Cardiac fibroblast (primary cell): ENCODE measurements at regions not wholly inside any gene's neighbourhood (a gene's known extent, or its start where the extent isn't known, plus 50 kb on each side); places are given as distances from the start of the nearest gene placed in this dataset.

Experiments
- DNase-seq, 2 donors: peaks; one replicate each; pipeline versions ENCODE4 v3.0.0 to v3.0.0-alpha.2; 2010; ENCODE audit warnings: low read depth in 2 of 2
- H3K4me3 ChIP-seq, 2 donors: replicated peaks in 1 of 2; 1 replicate in 1 of 2; 2 replicates in 1 of 2; pipeline ENCODE4 v1.5.1; 2011; ENCODE audit warnings: low read depth in 2 of 2, low read length in 2 of 2, mild to moderate bottlenecking in 2 of 2, moderate library complexity in 1 of 2
- TF ChIP-seq, protein P1 (sequence below): IDR thresholded peaks from one replicate; pipeline ENCODE4 v1.5.1; 2011; ENCODE audit warnings: low read depth, mild to moderate bottlenecking, low read length, inconsistent platforms

DNA sequence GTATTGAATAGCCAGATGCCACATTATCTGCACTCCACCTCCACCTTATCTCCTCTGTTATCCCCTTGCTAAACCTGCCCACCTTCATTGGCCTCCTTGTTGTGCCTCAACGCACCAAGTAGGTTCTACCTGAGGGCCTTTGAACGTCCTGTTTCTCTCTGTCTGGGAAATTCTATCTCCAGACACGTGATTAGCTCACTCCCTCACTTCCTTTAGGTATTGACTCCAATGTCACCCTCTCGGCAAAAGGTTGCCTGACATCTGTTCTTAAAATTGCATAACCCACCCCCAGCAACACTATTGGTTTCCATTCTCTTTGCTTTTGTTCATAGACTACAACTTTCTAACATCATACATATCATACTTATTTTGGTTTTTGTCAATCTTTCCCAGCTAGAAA is 56.5 kb upstream of the MEDAG start:
- TF ChIP-seq, protein P1, sequence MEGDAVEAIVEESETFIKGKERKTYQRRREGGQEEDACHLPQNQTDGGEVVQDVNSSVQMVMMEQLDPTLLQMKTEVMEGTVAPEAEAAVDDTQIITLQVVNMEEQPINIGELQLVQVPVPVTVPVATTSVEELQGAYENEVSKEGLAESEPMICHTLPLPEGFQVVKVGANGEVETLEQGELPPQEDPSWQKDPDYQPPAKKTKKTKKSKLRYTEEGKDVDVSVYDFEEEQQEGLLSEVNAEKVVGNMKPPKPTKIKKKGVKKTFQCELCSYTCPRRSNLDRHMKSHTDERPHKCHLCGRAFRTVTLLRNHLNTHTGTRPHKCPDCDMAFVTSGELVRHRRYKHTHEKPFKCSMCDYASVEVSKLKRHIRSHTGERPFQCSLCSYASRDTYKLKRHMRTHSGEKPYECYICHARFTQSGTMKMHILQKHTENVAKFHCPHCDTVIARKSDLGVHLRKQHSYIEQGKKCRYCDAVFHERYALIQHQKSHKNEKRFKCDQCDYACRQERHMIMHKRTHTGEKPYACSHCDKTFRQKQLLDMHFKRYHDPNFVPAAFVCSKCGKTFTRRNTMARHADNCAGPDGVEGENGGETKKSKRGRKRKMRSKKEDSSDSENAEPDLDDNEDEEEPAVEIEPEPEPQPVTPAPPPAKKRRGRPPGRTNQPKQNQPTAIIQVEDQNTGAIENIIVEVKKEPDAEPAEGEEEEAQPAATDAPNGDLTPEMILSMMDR: no peak
- no peak for DNase-seq
- no peak overlapping the region for H3K4me3 ChIP-seq

DNA sequence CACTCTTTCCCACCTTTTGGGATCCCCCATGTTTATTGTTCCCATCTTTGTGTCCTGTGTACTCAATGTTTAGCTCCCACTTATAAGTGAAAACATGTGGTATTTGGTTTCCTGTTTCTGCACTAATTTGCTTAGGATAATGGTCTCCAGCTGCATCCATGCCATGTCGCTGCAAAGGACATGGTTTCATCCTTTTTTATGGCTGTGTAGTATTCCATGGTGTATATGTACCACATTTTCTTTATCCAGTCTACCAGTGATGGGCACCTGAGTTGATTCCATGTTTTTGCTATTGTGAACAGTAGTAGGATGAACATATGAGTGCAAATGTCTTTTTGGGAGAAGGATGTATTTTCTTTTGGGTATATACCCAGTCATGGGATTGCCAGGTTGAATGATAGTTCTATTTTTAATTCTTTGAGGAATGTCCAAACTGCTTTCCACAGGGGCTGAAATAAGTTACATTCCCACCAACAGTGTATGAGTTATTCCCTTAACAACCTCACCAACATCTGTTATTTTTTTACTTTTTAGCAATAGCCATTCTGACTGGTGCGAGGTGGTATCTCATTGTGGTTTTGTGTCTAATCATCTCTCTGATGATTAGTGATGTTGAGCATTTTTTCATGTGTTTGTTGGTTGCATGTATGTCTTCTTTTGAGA is 55.7 kb upstream of the MEDAG start:
- no peak overlapping the region for H3K4me3 ChIP-seq
- TF ChIP-seq, protein P1: no peak
- DNase-seq: peak; percentile 28 to 48

DNA sequence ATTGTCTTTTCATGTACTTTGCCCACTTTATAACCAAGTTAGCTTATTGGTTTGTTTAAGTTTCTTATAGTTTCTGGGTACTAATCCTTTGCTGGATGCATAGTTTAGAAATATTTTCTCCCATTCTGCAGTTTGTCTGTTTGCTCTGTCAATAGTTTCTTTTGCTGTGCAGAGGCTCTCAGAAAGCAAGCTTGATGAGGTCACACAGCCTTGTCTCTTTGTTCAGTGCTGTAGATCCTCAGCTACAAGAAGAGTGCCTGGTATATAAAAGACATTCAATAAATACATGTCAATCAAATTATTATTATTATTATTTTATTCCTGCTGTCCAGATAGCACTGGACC is 55.2 kb upstream of the MEDAG start:
- TF ChIP-seq, protein P1: no peak
- H3K4me3 ChIP-seq: no peak overlapping the region

DNA sequence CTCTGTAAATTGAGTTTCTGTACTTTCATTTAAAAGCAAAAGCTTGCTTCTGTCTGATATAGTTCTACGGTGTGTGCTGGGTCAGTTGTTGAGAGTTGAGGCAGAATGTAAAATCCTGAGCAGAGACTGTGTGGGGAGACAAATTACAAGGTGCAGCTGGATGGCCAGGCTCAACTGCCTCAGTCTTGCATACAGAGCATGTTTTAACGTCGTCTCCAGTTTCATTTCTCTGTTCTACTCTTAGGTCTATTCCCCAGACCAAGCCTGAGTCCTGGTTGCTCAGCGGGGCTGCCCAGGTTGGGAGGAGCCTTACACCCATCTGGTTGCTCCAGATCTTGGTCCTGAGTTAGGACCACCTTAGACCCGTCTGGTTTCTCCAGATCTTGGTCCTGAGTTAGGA is 54.4 kb upstream of the MEDAG start:
- H3K4me3 ChIP-seq: no peak overlapping the region
- TF ChIP-seq, protein P1: no peak

More for the DNA sequence above, 55.2 kb upstream of the MEDAG start:
- DNase-seq: no peak

DNA sequence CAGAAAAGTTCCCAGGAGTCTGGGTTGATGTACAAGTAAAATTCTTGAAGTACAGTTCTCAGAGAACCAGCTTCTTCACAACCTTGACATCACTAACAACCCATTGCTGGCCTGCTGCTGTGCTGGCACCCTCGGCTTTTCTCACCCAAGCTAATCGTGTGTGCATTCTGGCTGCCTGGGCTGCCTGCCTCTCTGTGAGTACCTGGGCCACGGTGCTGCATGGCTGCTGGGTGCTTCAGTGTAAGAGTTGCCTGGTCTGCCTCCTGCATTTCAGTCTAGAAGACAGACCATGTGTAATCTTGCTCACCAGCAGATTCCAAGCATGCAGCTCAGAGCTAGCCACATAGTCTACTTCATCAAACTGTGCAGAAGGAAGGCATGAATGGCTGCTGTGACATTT is 50.5 kb upstream of the MEDAG start:
- DNase-seq: no peak
- no peak overlapping the region for H3K4me3 ChIP-seq
- TF ChIP-seq, protein P1: no peak

More for the DNA sequence above, 54.4 kb upstream of the MEDAG start:
- DNase-seq: no peak

DNA sequence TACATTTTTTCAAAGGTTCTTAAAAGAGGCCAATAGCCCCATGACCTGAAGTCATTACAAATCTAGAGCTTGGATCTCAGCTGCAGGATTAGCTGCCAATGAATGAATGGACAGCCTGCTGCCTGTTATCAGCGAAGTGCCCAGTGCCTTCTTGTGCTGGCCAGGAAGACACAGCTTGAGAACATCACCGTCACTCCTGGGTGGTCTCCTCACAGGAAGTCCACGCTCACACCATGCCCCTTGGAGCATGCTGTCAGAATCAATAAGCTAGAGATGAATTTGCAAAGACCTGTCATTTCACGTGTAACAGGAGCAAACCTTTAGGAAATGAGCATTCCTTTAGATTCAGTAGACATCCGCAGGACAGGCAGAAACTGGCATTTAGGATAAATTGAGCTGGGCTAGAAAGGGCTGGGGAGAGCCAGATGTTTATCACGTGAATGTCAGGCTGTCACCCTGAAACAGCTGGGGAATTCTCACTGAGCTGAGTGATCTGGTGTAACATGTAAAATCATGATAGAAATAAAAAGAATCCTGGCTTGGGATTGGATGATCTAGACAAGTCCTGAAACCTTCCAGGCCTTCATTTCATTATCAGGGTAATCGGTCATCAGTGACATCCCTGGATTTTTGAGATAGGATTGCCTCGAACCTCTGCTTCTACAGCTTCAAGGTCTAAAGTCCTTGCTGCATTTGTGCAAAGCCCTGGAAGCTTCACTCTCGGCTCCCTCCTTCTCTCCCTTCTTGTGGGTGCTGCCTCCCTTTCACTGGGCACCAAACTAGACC is 49.9 kb upstream of the MEDAG start:
- no peak for DNase-seq
- TF ChIP-seq, protein P1: no peak

More for the DNA sequence above, 49.9 kb upstream of the MEDAG start:
- no peak overlapping the region for H3K4me3 ChIP-seq
